ENCODE measurements at regions not wholly inside any gene's neighbourhood (a gene's known extent, or its start where the extent isn't known, plus 50 kb on each side); places are given as distances from the start of the nearest gene placed in this dataset.
"Not testable (repeated sequence)": the region's sequence is repeated elsewhere in the genome, so short reads cannot be mapped to it uniquely, and the experiment has no call there.

DNA sequence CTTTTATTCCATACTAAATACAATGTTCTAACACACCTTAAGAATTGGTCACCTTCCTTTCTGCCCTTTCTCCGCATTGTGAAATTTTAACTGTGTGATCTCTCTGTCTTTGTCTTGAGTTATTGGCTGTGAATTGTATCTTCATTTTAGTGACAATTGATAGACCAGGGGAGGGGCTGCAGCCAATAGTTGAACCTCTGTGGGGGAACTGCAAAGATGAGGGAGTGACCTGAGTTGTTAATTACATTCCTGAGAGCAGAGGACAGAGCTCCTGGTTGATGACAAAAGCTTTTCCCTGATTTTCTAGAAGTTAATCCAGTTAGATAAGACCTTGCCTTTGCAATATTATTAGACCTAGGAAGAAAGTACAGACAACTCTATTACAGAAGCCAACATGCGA lies 1535.7 kb downstream of the BRINP3 start:
- no peak for DNase-seq

DNA sequence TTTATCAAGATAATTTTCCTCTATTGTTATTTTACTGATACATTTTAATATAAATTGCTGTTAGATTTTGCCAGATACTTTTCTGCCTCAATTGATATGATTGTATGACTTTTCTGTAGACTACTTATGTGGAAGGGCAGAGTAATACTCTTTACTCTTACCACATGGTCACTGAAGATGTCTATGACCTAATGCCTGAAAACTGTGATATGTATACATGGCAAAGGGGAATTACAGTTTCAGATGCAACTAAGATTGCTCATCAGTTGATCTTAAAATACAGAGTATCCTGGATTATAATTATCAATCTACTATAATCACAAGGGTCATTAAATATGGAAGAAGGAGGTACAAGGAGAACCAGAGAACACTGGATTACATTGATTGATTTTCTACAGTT lies 1528.0 kb downstream of the BRINP3 start:
- DNase-seq, result no peak

- no peak for DNase-seq
Measured at GRCh38 chr1:188958461-188959115, 1519.1 kb downstream of the BRINP3 start.

- no peak for DNase-seq
Measured at GRCh38 chr1:188986745-188987417, 1490.8 kb downstream of the BRINP3 start.

- DNase-seq, result no peak
Measured at GRCh38 chr1:188988589-188988988, 1489.1 kb downstream of the BRINP3 start.

DNA sequence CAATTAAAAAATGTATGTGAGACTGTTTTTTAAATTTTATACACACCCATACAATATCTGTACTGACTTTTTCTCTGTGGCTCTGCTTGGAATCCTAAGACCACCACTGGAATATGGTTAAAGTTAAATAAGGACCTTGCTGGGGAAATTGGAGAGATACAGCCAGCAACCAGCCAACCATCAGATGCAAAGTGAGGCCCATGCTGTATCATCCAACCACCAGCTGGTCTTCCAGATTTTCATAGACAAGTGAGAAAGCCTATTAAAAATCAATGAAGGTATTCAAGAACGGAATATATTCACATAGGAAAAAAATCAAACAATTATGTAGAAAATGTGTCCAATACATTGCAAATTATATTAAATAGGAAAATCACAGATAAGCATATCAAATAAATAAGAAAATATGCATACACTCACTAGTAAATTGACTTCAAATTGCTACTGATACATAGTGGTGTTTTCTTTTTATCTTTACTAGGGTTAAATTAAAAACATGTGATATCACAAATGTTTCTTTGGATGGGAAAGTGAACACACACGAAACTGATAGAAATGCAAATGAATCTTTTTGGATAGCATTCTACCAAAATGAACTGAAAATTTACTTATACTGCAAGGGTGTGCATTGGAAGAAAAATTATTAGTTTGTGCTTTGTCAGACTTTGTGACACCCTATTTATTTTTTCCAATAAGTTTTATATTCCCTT lies 1486.3 kb downstream of the BRINP3 start:
- no peak for DNase-seq

DNA sequence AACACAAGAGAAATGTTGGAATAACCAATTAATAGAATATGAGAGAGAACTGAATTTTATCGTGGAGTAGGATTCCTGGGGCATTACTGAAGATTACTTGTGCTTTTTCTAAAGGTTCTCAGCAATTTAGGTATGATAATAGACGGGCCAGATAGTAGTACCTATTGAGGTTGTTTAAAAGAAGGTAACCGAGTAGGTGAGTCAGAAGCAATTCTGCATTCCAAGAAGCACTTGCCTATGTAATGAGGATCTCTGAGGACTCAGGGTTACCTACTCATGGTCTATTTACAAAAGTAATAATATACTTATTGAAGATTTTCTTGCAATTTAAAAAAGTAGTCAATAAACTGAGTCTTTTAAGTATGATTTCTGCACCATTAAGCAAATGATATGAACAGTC lies 1469.8 kb downstream of the BRINP3 start:
- DNase-seq, result no peak

DNA sequence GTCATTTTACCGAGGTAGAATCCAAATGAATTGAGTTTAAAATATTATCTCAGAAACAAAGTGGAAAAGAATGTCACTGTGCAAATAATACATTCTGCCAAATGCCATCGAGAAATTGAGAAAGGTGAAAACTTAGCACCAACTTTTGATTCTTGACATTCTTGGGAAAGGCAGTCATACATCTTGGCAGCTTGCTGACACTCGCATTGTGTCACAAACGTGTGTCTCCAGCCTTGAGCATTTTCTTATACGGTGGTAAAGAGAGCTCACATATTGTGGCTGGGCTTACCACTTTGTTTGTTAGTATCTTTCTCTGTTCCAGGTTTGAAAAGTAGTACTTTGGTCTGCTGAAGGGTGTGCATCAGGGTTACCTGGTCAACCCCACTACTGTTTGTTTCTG lies 1456.1 kb downstream of the BRINP3 start:
- no peak for DNase-seq

DNA sequence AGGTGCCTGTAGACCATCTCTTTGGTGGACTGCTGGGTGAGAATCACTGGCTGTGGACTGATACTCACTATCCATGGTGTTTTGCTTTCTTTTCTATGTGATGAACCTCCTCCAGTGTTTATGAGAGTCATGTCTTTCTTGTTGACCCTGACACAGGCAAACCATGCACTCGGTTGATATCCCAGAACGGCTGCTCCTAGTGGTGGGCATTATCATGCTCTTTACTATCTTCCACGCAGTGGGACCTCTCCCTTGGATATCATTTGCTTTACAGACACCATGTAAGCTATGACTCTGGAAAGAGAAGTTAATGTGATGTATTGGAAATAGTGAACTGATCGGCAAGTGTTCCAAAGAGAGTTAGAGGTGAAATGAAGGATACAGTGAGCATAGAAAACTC lies 1455.6 kb downstream of the BRINP3 start:
- no peak for DNase-seq

GRCh38 chr1:189027512-189027911 lies 1450.2 kb downstream of the BRINP3 start:
- no peak for DNase-seq

GRCh38 chr1:189033169-189033568 lies 1444.5 kb downstream of the BRINP3 start:
- DNase-seq, result no peak

DNA sequence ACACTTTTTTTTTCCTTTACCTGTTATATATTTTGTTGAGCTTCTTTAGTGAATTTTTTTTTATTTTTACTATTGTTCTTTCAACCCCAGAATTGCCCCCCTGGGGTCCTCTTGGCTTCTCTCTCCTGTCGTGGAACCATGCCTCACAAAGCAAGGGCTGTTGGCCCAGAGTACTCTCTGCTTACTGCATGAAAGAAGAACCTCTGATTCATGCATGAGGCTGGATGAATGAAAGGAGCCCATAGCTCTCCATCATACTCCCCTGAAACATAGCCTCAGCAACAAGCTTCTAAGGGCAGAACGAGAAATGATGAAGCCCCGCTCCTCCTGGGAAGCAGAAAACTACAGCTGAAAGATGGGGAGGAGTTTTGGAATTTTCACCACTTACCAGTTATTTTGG lies 1441.0 kb downstream of the BRINP3 start:
- no peak for DNase-seq

DNA sequence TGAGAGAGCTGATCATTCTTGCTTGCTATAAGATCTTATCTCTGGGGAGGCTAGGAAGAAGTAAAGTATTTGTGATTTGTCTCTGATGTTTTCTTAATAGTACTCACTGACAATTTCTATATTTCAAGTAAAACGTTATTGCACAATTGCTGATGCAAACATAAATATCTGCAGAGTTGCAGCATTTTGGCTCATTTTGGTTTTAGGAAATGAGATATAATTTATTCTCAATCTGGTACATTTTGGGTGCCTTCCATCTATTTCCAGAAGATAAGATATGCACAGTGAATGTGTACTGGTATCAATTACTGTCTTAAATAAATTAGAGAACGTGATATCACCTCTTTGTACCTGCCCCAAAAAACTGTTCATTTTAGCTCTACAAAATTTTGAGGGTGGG lies 1431.5 kb downstream of the BRINP3 start:
- DNase-seq, result no peak

DNA sequence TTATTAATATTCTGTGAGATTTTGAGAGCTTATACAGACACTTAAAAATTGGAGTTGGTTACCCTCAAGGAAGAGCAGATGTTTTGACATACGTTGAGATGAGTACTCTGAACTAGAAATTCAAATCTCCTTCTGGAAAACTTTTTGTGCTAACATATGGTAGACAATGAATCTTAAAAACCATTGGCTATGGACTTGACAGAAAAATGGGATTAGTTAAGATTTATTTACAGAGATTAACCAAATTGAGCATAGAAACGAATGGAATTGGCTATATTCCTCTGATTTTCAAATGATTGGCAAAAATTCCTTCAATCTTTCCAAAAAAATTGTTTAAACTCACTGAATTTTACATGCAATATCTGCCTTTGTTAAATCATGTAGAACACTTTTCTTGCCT lies 1392.9 kb downstream of the BRINP3 start:
- DNase-seq, result no peak

DNA sequence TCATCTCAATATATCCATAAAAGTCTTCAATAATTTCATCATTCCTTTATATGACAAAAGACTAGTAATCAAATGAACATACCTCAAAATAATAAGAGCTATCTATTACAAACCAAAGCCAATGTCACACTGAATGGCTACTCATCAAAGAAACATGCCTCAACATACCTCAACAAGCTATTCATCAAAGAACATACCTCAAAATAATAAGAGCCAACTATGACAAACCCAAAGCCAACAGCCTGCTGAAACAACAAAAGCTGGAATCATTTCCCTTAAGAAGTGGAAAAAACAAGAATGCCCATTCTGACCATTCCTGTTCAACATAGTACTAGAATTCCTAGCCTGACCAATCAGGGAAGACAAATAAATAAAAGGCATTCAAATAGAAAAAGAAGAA lies 1373.7 kb downstream of the BRINP3 start:
- DNase-seq, result no peak

DNA sequence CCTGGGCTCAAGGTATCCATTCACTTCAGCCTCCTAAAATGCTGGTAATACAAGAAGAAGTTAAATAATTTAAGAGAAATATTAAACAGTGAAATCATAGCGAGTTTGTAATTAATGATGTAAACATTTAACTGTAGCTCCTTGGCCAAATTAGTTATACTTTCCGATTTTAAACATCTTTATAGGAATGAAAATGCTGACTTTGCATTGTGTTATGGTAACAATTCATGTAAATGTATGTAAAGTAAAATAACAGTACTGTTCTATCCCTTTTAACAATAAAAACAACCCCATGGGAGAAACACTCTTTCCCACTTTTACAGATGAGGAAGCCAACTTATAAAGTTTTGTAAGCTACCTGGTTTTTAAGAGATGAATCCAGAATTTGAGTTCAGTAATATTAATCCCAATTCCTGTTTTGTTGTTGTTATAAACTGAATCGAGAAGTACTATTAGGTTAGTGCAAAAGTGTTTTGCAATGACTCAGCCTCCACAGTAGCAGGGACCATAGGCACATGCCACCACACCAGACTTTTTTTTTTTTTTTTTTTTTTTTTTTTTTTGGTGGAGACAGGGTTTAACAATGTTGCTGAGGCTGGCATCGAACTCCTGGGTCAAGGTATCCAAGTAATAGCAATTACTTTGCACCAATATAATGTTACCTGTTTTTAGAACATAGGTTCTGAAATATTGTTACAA lies 1360.4 kb downstream of the BRINP3 start:
- no peak for DNase-seq

GRCh38 chr1:189121941-189122340 lies 1355.7 kb downstream of the BRINP3 start:
- DNase-seq, result no peak

- no peak for DNase-seq
Measured at GRCh38 chr1:189125694-189126093, 1352.0 kb downstream of the BRINP3 start.

DNA sequence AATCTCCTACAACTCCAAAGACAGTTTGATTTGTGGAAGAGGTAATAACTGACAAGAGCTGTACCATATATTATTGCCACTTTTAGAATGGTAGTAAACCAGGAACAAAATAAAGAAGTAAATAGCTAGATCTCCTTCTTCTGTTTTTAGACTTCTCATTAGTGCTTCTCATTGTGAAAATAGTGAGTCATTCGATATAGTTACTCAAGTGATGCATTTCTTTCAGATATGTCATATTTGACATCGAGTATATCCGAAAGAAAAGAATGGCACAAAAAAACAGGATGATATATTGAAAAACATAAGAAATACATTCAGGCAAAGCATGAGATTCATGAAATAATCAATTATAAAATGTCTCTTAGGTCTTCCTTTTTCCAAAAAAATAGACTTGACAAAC lies 1346.1 kb downstream of the BRINP3 start:
- DNase-seq, result no peak

GRCh38 chr1:189139748-189140147 lies 1337.9 kb downstream of the BRINP3 start:
- not testable (repeated sequence) for DNase-seq

GRCh38 chr1:189141056-189141455 lies 1336.6 kb downstream of the BRINP3 start:
- no peak for DNase-seq

GRCh38 chr1:189149547-189150375 lies 1327.9 kb downstream of the BRINP3 start:
- DNase-seq, result no peak

- no peak for DNase-seq
Measured at GRCh38 chr1:189150624-189151023, 1327.0 kb downstream of the BRINP3 start.

All from NCI-H2081 treated with DMSO at 0.1 percent for 48 hours (cell line).